Stimulated activated CD8-positive, alpha-beta memory T cell treated with anti-CD3 and anti-CD28 coated beads, Interleukin-15, amount 100 ng/mL, for 24 hours (primary cell): ENCODE measurements at regions not wholly inside any gene's neighbourhood (a gene's known extent, or its start where the extent isn't known, plus 50 kb on each side); places are given as distances from the start of the nearest gene placed in this dataset.

Experiments used
- DNase-seq: peaks from one replicate; pipeline ENCODE4 v3.0.0-alpha.2; 2020; ENCODE audit warnings: low read depth

DNA sequence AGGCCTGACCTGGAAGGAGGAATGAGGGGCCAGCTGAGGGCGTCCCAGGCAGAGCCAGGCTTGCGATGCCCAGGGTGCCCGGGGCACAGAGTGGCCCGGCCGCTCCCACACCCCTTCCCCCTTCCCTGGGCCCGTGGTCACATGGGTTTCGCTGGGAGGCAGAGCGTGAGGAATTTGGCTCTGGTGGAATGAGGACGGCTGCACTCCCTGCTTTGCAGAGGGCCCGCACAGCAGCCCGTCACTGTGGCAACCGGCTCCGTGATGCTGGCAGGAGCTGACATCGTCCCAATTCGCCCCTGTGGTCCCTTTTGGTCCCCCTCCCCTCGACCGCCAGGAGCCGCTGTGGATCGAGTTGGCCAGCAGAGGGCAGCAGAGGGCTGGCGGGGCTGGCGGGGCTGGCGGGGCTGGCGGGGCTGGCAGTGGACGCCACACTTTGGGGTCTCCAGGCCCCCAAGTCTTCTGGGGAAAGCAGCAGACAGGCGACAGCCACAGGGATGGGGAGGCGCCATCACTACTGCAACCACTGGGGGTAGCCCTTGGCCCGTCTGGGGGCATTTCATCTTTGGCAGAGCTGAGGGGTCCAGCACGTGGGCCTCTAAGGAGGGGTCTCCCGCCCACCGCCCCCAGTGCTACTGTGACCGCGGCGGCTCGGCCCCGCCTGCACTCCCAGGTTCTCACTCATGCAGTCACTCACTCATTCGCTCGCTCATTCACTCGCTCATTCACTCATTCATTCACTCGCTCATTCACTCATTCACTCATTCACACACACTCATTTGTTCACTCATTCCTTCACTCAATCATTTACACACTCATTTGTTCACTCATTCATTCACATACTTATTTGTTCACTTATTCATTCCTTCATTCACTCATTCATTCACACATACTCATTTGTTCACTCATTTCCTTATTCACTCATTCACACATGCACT, 49.7 kb upstream of the BHLHE23 start:
- peak; percentile 16 for DNase-seq
